ENCODE measurements at regions not wholly inside any gene's neighbourhood (a gene's known extent, or its start where the extent isn't known, plus 50 kb on each side); places are given as distances from the start of the nearest gene placed in this dataset.
A peak's percentile ranks its signal among the peaks of the same experiment; 100 is the strongest.

DNA sequence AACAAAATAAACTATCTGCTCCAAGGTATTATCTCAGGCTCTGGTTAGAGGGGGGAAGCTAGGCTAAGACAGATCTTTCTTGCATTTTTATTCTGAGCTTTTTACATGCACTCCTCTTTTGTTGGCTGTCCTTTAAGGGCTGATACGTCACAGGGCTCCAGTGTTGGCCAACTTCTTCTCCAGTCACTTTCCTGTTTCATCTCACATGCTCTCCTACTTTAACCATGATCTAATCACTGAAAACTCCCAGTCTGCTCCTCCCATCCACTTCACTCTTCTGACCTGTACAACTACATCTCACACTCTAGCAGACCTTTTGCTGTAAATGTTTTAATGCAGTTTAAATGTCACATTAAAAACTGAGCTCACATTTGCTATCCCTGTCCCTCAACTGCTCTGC, 510.0 kb upstream of the KLF12 start:
- DNase-seq = no peak

DNA sequence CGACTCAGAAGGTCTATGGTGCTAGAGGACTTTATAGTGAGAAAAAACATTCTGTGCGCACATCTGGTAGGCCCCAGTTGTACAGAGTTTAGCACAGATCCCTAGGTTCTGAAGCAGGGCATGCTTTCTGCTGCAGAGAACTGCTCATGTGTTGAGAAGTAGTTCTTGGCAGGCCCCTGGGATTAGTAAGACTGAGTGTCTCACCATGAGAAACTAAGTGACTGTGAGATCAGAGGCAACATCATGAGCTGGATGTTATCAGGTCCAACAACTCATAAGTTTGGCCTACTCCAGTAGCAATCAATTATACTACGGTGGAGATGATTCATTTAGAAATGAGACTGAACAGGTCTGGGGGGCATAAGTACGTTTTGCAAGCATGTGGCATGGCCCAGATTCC, 507.4 kb upstream of the KLF12 start:
- DNase-seq = no peak

DNA sequence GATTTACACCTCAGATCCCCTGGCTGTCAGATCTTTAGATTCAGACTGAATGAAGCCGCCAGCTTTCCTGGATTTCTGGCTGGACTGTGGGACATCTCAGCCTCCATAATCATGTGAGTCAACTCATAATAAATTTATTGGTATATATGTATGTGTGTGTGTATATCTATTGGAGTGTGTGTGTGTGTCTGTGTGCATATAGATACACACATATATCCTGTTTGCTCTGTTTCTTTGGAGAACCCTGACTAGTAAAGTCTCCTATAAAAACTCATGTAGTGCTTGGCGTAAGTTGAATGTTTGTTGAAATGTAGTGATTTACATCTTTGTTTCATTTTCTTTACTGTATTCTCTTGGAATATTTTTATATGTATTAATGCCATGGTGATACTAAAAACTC, 499.5 kb upstream of the KLF12 start:
- DNase-seq = no peak

DNA sequence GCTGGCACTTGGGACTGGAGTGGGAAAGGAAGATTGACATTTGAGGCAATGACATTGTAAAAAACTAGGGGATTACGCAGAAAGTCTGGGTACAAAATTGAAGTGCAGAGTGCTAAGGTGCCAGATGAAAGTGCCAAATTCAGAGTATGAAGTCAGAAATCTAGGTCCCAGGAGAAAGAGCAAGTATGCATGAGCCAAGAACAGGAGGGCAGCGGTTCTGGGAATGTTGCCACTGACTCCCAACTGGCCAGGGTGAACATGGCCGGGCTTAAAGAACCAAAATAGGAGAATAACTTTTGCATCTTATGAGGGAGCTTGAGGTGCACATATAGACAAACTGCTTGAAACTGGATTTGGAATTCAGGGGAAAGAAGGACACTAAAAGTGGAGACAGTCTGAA, 495.8 kb upstream of the KLF12 start:
- DNase-seq = no peak

DNA sequence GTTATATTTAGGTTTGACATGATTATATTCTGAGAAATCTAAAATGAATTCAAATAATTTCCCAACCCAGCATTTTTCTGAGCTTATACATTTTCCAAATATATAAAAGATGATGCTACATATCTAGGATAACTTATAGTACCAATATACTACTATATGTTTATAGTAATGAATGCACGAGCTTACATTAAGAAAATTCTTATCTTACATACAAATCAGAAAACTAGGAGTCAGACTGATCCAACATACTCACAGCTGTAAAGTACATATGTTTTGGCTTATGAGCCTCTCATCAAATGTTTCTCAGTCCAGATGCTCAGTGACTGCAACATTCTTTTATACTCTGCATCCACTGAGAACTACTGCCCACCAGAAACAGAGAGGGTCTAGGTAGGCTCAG, 491.3 kb upstream of the KLF12 start:
- no peak for DNase-seq

DNA sequence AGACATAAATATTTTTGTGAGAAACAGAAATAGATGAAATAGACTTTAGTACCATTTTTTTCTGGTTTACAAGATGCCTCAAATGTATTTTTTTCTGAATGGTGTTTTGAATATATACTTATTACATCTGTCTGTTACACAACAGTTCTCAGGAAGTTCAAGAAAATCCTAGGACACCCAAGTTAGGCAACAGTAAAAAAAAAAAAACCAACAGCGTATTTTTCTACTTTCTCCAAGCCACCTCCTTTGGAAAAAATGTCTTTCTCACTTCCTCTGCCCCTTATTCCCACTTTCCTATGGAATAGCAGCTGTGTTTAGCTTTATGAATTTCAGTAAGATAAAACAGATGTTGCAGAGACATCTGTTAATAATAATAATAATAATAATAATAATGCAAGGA, 489.6 kb upstream of the KLF12 start:
- DNase-seq = no peak

DNA sequence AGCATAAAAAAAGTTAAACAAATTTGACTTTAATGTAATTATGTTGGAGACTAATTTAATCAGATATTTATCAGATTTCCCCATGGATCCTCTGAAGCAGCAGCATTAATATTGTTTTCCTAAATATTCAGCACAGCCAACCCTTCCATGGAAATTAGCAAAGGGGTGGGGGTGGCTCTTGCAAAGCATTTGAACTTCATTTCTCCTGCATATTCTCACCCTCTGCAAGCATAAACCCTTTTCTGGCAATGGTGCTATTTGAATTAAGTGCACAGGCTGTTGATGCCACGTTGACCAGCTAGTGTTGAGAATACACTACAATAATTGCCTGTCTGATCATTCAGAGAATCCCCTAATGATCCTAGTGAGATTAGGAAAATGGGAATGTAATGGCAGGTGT, 488.1 kb upstream of the KLF12 start:
- DNase-seq = no peak

DNA sequence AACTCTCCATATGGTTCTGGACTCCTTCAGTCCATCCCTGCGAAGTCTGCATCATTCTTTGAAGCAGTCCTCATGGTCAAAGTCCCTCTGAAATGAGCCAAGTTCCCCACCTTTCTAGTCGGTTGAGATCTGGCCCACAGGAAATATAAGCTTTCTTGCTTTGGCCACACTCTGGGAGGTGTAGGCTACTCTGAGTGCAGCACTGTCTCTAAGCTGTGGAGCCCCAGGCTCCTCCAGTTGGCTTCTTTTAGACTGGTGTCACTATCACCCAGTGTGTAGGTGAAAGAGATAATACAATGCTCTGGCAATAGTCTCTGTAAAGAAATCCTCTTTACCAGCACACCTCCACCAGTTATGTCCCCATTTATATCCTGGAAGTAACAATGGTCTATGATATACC, 486.5 kb upstream of the KLF12 start:
- no peak for DNase-seq

DNA sequence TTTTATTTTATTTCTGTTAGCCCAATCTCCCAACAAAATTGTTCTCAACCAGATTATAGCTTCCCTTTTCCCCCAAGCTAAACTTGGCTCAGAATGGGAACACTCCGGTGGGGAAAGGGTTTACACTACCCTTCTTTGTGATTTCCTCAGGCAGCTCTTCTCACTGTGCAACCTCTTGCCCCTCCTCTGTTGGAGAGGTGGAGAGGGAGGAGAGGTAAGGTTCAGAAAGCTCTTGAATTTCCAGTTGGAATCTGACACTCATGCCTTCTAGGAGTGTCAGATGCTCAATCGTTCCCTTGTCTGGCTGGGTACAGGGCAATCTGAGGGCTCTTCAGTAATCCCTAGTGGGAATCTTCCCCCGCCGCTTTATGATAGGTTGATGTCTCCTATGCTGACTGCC, 486.1 kb upstream of the KLF12 start:
- DNase-seq = no peak

DNA sequence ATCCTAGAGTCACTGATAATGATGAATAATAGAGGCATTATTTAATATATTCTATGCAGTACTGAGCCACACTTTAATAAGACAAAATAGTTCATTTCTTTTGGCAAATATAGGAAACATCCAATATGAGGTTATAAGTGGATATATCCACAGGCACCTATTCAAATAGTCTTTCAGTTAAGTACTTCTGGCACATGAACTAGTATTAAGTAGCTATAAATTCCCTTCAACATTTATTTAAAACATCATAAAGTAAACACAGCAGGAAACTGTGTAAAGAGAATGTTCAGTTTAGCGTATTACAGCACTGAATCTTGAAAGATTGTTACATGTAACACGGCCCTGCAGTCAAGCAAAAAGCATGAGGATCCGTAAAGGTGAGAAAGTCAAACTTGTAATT, 463.3 kb upstream of the KLF12 start:
- no peak for DNase-seq

DNA sequence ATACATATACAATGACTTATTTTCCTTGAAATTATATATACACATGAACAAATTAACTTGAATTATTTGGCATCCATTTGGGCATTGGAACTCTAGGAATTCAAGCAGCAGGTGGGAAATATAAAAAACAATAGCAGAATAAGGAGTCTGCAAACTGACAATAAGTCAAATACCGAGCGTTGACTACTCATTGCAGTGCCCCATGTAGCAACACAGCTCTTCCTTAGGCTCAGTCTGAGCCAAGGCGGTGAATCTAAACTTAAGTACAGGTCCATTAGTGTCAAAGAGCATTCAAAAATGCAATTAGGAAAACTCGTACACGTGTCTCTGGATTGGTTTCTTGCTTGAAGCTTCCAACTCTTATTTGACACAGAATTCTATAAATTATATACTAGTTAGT, 462.5 kb upstream of the KLF12 start:
- DNase-seq = no peak

DNA sequence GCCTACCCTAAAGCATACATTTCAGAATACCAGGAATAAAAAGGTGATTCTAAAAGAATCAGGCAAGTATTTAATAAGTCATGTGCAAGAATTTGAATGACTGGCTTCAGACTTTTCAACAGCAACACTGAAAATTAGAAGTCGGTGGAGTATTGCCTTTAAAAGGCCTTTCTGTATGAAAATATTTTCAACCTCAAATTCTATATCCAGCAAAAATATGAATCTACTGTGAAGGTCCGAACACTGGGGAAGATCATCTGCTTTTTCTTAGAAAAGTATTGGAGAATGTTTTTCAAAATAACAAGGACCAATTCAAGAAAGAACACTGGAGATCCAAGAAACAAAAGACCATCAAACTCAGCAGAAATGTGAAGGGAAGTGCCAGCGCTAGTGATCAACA, 459.5 kb upstream of the KLF12 start:
- DNase-seq = no peak

DNA sequence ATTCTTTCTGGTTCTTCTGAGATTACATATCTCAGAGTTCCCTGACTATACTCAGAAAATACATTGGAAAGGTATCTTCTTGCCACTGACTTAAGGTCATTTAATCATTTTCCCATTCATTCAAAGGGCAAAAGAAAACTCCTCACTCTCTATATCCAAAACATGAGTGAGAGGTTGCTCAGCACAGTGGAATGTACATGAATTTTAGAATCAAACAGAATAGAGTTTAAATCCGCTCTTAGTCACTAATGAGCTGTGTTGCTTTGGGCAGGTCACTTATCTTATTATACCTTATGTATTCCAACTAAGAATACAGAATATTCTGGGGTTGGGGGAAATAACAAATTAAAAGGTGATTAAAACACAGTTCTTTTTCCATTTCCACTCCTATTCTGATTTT, 452.6 kb upstream of the KLF12 start:
- DNase-seq = no peak

DNA sequence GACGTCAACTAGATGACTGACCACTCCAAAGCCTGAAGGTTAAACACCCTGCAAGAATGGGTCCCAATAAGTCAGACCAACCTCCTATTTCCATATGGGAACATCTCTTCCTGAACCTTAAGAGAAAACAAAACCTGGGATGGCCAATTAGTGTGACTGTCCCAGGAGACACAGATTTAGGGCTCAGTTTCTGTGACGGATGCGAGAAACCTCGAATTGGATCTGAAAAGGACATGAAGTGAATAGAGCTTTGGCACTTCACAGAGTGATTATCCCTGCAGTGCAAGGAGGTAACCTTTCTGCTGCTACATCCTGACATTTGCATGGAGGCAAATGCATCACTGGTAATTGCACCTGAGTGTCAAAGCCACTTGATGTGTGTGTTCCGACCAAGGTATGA, 442.2 kb upstream of the KLF12 start:
- DNase-seq = no peak

DNA sequence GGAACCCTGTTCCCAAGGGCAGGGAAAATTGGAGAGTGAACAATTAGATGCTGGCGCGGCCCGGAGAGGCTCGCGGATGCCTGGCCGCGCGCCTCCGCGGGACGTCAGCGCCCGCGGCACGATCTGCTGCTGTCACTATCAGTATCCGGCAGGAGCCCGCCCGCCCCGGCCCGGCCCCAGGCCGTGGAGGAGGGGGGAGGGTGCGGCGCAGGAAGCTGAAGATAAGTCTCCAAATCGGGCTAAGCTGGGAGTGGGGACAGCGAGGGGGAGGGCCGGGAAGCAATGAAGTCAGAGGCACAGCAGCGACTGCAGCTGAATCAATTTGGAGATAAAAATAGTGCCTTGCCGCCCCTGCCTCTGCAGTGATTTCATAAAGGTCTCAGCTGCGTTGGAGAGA, 441.5 kb upstream of the KLF12 start:
- peak; percentile 42 for DNase-seq

DNA sequence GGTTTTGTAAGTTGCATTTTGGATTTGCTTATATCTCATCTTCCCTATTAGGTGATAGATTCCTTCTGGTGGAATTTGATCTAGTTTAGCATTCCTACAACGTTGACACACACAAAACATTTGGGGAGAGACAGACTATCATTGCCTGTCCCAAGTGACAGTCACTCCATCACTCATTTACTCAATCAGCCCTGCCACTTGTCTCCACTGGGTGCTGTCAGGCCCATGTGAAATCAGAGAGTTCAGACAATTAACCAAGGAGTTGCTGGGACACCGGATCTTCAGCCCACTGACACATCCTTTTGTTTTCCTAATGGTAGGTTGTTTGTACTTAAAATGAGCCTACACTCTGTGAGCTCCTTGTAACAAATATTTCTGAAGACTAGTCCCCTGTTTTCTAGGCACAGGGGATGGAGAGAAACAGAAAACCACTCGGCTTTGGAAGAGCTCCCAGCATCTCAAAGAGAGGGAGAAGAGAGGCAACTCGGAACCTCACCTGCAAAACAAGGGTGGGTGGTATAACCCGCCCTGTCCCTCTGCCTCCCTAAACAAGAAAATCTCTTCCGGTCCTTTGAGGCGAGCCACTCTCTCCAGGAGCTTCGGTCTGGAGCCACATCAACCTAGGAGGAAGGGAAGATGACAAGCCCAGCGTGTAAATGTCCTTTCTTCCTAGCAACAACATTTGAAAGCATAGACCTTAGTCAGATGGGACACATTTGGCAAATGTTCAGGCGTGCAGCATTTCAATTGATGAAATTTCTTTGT, 440.9 kb upstream of the KLF12 start:
- no peak for DNase-seq

DNA sequence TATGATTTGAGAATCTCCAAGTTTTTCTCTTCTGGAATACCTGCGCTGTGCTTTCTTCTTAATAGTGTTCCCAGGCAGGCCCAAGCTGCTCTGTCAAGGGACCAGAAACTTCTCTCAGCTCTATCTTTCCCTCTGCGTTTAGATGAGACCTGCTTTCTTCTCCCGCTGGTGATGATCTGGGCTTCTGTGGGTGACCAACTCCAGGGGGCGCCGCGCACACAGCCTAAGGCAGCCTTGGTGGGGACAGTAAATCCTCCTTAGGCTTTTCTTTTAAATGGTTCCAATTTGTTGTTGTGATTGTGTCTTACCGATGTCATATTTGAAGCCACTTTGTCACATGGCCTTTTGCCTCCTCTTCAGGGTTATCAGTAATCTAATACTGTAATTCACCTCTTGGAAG, 439.4 kb upstream of the KLF12 start:
- peak; percentile 14 for DNase-seq

DNA sequence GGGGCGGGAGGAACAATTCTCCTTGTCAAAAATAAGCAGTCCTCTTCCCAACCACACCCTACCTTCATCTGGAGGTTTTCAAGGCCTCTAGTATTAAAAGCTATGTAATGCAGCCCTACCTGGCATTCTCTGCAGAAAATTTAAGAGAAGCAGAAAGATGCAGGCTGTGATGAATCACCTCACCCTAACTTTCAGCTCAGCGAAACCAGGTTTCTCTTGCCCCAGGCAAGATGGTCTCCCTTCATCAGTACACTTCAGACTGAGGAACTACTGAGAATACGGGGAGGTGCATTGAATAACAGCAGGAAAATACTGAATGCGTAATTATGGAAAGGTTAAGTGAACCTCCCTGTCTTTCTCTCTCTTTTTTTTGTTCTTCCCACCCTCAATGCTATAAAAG, 437.6 kb upstream of the KLF12 start:
- DNase-seq = no peak

DNA sequence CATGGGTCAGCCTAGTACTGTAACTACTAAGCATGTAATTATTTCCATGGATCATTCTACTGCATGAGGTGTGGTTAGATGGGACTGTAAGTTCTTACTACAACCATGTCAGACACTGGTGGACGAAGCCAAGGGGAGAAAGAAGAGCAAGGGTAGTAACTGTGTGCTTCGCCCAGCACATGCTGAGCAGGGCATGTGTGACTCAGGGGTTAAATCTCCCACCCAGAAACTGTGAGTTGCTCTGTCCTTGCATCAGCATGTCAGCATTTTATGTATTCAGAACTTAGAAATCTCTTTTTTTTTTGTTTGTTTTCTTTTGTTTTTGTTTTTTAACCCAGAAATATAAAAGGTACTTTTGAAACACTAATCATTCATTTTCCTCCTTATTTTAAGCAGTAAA, 436.6 kb upstream of the KLF12 start:
- no peak for DNase-seq

DNA sequence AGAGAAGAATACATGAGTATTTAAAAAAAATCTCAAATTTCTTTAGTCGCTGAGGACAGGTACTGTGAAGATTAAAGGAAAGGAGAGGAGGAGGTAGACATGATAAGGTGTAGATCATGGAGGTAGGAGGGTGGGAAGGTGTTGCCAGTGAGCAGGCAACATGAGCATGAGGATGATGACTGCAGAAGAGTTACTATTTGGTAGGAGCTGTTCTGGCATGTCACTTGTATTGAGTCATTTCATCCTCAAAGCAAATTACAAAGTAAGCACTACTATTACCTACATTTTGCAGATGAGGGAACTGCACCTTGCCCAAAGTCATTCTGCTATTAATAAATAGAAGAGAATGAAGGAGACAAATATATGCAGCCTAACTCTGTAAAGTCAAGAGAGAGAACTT, 435.8 kb upstream of the KLF12 start:
- no peak for DNase-seq

DNA sequence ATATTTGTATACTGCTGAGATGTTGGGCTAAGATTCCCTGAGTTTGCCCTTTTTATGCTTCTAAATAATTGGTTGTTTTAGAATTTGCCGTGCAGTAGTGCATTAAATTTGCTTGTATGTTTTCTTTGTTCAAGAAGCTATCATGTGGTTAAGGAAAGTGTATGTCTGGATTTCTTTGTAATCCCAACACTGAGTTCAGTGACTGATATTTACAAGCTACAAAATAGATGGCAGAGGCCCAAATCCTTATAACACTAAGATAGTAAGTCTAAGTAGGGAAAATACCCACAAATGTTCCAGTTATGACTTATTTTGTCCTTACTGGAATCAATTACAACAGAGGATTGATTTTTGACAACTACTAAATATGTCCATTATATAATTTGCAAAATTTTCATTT, 435.0 kb upstream of the KLF12 start:
- no peak for DNase-seq

DNA sequence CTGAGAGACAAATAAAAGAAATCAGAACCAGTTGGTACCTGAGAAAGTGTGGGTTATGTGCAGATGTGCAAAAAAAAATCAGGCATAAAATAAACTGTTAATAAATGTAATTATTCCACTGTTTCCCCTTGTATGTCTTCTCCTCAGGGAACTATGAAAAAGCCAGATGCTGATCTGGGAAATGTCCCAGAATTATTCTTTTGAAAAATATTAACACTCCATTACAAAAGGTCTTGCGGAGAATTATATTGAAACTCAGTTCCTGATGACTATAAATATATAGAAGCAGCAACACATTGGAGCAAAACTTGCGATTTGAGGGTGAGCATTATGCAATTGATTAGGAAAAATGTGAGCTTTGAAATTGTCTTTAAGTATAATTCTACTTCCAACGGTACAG, 433.3 kb upstream of the KLF12 start:
- no peak for DNase-seq

DNA sequence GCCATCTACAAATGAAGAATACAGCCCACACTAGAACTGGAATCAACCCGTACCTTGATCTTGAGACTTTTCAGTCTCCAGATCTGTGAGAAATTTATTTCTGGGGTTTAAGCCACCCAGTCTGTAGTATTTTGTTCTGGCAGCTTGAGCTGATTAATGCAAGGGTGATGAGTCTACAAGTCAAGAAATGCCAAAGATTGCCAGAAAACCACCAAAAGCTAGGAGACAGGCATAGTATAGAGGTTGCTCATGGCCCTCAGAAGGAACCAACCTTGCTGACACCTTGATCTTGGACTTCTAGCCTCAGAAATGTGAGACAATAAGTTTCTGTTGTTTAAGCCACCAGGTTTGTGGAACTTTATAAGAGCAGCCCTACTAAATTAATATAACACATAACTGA, 428.2 kb upstream of the KLF12 start:
- no peak for DNase-seq

DNA sequence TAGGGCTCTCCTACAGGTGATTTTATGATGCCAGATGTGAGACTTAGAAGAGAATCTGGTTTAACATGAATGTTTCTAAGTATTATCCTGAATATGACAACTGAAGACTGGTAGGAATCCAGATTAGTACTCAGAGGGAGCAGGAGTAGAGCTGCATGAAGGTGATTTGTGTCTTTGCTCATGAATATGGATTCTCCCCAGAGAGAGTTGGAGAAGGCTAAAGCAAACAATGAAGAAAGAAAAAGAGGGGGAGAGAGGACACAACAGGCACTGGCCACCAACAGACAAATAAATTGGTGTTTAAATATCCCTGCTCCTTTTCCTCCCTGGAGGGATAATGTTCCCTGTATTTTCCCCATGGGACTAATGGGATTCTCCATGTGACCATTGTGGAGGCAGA, 427.0 kb upstream of the KLF12 start:
- DNase-seq = no peak

DNA sequence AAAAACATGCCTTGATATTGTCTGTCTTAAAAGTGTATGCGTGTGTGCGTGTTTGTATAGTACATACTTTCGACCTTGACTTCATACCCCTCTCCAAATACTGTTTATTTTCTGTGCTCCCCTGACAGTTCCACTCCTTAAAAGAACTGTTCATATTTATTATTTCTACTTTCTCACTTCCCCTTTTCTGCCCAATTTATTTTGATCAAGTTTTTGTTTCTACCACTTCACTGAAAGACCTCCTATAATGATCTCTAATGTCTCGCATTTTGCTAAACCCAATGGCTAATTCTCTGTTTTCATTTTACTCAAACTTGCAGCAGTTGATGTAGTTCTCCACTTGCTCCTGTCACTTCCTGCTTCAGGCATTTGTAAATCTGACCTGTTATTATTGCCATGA, 426.1 kb upstream of the KLF12 start:
- DNase-seq = no peak

DNA sequence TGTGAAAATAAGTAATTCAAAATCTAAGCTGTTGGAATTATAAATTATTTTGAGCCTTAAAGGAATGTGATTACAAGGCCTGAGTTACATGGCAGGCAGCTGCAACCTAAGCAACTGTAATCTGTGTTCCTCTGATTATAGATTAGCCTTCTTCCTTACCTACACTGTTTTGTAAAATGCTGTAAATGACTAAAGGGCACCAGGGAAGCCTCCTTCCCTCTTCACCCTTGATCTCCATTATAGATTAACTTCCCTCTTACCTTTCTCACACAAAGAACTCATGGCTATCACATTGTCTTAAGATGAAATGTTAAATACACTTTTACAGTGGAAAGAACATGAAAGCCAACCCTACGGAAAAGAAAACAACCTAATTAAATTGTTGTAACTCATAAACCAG, 423.7 kb upstream of the KLF12 start:
- DNase-seq = no peak

Measured in stimulated activated CD4-positive, alpha-beta T cell treated with anti-CD3 and anti-CD28 coated beads, Interleukin-1b, Interleukin-23, amount 100 ng/mL, for 48 hours (primary cell).